GM10248 (cell line): ENCODE measurements at regions not wholly inside any gene's neighbourhood (a gene's known extent, or its start where the extent isn't known, plus 50 kb on each side); places are given as distances from the start of the nearest gene placed in this dataset.

Source experiments
- CTCF ChIA-PET: fragments of 300-600 bp; sonication (Branson Sonifier 250); formaldehyde crosslinking; extraction: SDS; loops from one replicate; lab custom pipeline; 2021; ENCODE audit warnings: antibody characterized with exemption; lab: Yijun Ruan, JAX
- POLR2A ChIA-PET: fragments of 350-650 bp; sonication (Branson Sonifier 250); formaldehyde crosslinking; extraction: SDS; loops from one replicate; lab custom pipeline; 2020; ENCODE audit warnings: antibody characterized with exemption; lab: Yijun Ruan, JAX
- DNase-seq: peaks from one replicate; pipeline ENCODE4 v3.0.0; 2012; ENCODE audit errors: extremely low spot score
- CTCF ChIP-seq: IDR thresholded peaks from 2 replicates; pipeline ENCODE4 v1.5.1; 2012; ENCODE audit warnings: mild to moderate bottlenecking, low read depth; ENCODE audit errors: extremely low read depth, missing control alignments, control extremely low read depth

GRCh38 chr6:145044641-145045246 is 690.6 kb downstream of the EPM2A start:
- no peak for DNase-seq
- CTCF ChIA-PET = no interaction called here
- POLR2A ChIA-PET = no interaction called here
- TF ChIP-seq CTCF = no peak

GRCh38 chr6:145045582-145045981 is 689.7 kb downstream of the EPM2A start:
- ChIA-PET CTCF (no interaction called here), POLR2A (no interaction called here)
- TF ChIP-seq CTCF = no peak
- DNase-seq = no peak

- ChIA-PET POLR2A (no interaction called here), CTCF (interaction anchor here (1.2 to 1.7 kb wide), 2 partner anchors 23 to 586 kb away, joined by 3 to 4 read pairs; no protein-coding TSS in a partner anchor)
- no peak for DNase-seq
- no peak for TF ChIP-seq CTCF
These were observed 687.4 kb downstream of the EPM2A start for GRCh38 chr6:145047891-145048290.

DNA sequence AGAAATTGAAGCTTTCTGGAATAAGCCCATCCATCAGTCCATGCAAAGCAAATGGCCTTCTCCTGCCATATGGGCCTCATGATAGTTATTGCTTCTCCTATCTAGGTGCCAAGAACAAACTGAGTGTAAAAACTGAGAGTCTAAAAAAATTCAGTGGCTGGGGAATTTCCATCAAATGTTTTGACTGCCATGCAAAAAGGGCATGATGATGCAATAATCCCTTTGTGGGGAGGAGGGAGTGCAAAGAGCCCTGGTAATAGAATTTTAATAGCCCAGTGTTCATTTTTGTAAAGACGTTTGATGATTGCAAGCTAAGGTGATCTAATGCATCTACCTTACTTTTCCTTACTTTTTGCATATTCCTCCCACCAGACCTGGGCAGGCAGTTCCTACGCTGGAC is 683.7 kb downstream of the EPM2A start:
- TF ChIP-seq CTCF = no peak
- ChIA-PET CTCF (no interaction called here), POLR2A (no interaction called here)
- DNase-seq = no peak

DNA sequence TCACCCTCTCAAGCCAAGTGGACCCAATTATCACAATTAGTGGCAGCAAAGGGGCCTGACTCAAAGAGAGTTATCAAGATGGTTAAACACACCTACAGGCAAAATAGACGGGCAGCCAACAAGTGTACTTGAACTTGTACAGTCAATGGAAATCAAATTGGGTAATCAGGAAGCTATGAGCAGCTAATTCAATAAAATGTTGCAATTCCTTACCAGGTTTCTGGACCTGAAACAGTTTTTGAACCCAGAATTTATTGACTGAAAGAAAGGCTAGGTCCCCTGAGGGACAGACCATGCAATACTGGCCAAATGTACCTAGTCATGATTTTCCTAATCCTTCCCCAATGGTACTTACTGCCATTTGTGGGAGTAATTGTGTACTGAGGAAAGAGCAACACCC is 679.8 kb downstream of the EPM2A start:
- no peak for DNase-seq
- TF ChIP-seq CTCF = no peak
- POLR2A ChIA-PET = no interaction called here
- CTCF ChIA-PET = no interaction called here

DNA sequence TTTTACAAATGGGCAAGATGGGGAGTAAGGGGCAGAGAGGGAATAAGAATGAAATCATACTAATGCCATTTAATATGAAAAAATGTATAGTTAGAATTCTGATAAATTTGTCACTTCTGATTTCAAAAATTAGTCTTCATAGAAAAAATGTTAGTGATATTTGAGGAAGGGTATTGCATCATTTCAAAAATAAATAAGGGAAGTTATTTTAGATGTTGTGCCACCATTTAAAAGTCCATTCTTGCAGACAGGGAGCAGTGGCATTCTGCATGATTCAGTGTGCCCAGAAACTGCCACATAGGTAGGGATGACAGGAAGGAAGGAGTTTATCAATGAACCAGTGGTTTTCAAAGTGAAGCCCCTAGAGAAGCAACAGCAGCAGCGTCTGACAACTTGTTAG is 674.6 kb downstream of the EPM2A start:
- CTCF ChIA-PET = no interaction called here
- POLR2A ChIA-PET = no interaction called here
- no peak for DNase-seq
- TF ChIP-seq CTCF = no peak
